GM19455 (cell line): ENCODE measurements at regions not wholly inside any gene's neighbourhood (a gene's known extent, or its start where the extent isn't known, plus 50 kb on each side); places are given as distances from the start of the nearest gene placed in this dataset.

ENCODE experiments used
- ATAC-seq: cut with Tn5 transposase; IDR thresholded peaks from one replicate; pipeline ENCODE4 v1.9.1; 2021; ENCODE audit not compliant: unreplicated experiment

- ATAC-seq = no peak
Observed at GRCh38 chr2:106628377-106628776, 141.2 kb downstream of the CD8B2 start.

- ATAC-seq = no peak
Observed at GRCh38 chr2:106629981-106630380, 142.8 kb downstream of the CD8B2 start.

- ATAC-seq = no peak
Observed at GRCh38 chr2:106631281-106631680, 144.1 kb downstream of the CD8B2 start.

GRCh38 chr2:106638043-106638442, 150.9 kb downstream of the CD8B2 start:
- no peak for ATAC-seq

GRCh38 chr2:106638580-106638979, 151.4 kb downstream of the CD8B2 start:
- no peak for ATAC-seq

- no peak for ATAC-seq
Observed at GRCh38 chr2:106642679-106643078, 155.5 kb downstream of the CD8B2 start.

- no peak for ATAC-seq
Observed at GRCh38 chr2:106644623-106645022, 157.5 kb downstream of the CD8B2 start.

- ATAC-seq = no peak
Observed at GRCh38 chr2:106646605-106647004, 159.4 kb downstream of the CD8B2 start.

- ATAC-seq = no peak
Observed at GRCh38 chr2:106649306-106649705, 162.1 kb downstream of the CD8B2 start.

- no peak for ATAC-seq
Observed at GRCh38 chr2:106653465-106653864, 166.3 kb downstream of the CD8B2 start.

- no peak for ATAC-seq
Observed at GRCh38 chr2:106658616-106659015, 171.5 kb downstream of the CD8B2 start.

GRCh38 chr2:106664669-106665068, 177.5 kb downstream of the CD8B2 start:
- no peak for ATAC-seq

- no peak for ATAC-seq
Observed at GRCh38 chr2:106667478-106668070, 180.4 kb downstream of the CD8B2 start.

GRCh38 chr2:106685180-106685897, 198.2 kb downstream of the CD8B2 start:
- ATAC-seq = no peak

GRCh38 chr2:106686814-106687213, 199.2 kb downstream of the ST6GAL2 start:
- no peak for ATAC-seq

GRCh38 chr2:106694964-106695470, 190.9 kb downstream of the ST6GAL2 start:
- ATAC-seq = no peak

GRCh38 chr2:106695919-106696318, 190.0 kb downstream of the ST6GAL2 start:
- ATAC-seq = no peak

- ATAC-seq = no peak
Observed at GRCh38 chr2:106700616-106701015, 185.4 kb downstream of the ST6GAL2 start.

- ATAC-seq = no peak
Observed at GRCh38 chr2:106701203-106702022, 184.6 kb downstream of the ST6GAL2 start.

GRCh38 chr2:106703161-106703560, 182.8 kb downstream of the ST6GAL2 start:
- no peak for ATAC-seq

GRCh38 chr2:106704798-106705197, 181.2 kb downstream of the ST6GAL2 start:
- ATAC-seq = no peak

GRCh38 chr2:106705877-106706276, 180.1 kb downstream of the ST6GAL2 start:
- ATAC-seq = no peak
